Body of pancreas (tissue), 4 donors: ENCODE measurements at regions not wholly inside any gene's neighbourhood (a gene's known extent, or its start where the extent isn't known, plus 50 kb on each side); places are given as distances from the start of the nearest gene placed in this dataset.

Source experiments
- CTCF ChIP-seq, 7 experiments: fragments of 450-650 bp in 4 of 7; fragments of 200-600 bp in 3 of 7; sonication (generic) in 3 of 7; IDR thresholded peaks; one replicate each; pipeline ENCODE4 v1.5.1; 2016 to 2019; ENCODE audit warnings: antibody characterized with exemption in 7 of 7
- POLR2A ChIP-seq, 3 donors: fragments of 450-650 bp; IDR thresholded peaks; one replicate each; pipeline ENCODE4 v1.6.1; 2016; ENCODE audit warnings: antibody characterized with exemption in 3 of 3, mild to moderate bottlenecking in 2 of 3

DNA sequence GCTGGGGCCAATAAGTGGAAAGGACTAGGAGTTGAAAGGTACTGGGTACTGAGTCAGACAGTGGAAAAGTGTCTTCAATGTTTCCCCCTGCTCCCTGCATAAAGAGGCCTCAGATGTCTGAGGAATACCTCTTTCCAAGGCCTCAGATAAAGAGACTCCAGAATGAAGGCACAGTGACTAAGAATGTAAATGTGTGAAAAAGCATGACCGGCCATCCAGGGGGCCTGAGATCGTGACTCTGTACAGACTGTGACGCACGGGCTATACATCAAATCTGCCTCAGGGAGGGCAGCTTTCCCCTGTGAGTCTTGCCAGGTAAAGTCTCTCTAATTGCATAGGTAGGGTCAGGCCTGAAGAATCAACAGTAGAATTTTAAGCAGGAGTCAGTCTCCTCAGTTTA, 1690.5 kb downstream of the KCNT2 start:
- TF ChIP-seq POLR2A (IDR thresholded peaks at IDR 0.05) (no peak), CTCF (IDR thresholded peaks at IDR 0.05) (no peak)
